Testis (tissue), 2 donors: ENCODE measurements at regions not wholly inside any gene's neighbourhood (a gene's known extent, or its start where the extent isn't known, plus 50 kb on each side); places are given as distances from the start of the nearest gene placed in this dataset.

ENCODE experiments used
- POLR2A ChIP-seq: fragments of 450-650 bp; IDR thresholded peaks from one replicate; pipeline ENCODE4 v1.6.1; 2017; ENCODE audit warnings: antibody characterized with exemption, mild to moderate bottlenecking, moderate library complexity
- TF ChIP-seq, protein P1 (sequence below), 3 experiments: fragments of 450-650 bp in 2 of 3; fragments of 200-600 bp in 1 of 3; sonication (generic) in 1 of 3; IDR thresholded peaks; one replicate each; pipeline ENCODE4 v1.5.1; 2016 to 2019; ENCODE audit warnings: antibody characterized with exemption in 3 of 3, mild to moderate bottlenecking in 2 of 3, moderate library complexity in 1 of 3

DNA sequence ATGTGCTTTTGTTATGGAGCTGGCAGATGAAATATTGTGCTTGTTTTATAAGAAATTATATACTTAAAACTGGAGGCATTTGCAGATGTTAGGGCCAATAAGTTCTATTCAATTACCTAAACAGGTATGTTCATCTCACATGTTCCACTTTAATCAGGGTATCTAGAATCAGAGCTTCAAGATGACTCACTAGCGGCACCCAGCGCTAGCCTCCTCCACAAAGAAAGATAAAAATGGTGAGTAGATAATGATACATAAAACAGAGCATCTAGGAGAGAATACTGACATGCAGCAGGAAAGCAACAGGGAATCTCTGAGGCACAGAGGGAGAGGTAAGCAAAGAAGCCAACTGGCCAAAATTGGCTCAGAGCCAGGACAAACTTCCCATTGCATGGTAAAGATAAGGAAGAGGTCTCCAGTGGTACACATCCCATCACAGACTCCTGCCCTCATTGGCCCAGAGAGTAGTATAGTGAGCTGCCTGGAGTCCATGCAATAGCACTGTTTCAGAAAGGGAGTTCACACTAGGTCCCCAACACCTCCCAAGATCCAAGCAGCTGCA lies 200.7 kb upstream of the SPTLC3 start:
- no peak for TF ChIP-seq POLR2A
- TF ChIP-seq, protein P1, sequence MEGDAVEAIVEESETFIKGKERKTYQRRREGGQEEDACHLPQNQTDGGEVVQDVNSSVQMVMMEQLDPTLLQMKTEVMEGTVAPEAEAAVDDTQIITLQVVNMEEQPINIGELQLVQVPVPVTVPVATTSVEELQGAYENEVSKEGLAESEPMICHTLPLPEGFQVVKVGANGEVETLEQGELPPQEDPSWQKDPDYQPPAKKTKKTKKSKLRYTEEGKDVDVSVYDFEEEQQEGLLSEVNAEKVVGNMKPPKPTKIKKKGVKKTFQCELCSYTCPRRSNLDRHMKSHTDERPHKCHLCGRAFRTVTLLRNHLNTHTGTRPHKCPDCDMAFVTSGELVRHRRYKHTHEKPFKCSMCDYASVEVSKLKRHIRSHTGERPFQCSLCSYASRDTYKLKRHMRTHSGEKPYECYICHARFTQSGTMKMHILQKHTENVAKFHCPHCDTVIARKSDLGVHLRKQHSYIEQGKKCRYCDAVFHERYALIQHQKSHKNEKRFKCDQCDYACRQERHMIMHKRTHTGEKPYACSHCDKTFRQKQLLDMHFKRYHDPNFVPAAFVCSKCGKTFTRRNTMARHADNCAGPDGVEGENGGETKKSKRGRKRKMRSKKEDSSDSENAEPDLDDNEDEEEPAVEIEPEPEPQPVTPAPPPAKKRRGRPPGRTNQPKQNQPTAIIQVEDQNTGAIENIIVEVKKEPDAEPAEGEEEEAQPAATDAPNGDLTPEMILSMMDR (IDR thresholded peaks at IDR 0.05), result no peak
